ENCODE measurements at regions not wholly inside any gene's neighbourhood (a gene's known extent, or its start where the extent isn't known, plus 50 kb on each side); places are given as distances from the start of the nearest gene placed in this dataset.

DNA sequence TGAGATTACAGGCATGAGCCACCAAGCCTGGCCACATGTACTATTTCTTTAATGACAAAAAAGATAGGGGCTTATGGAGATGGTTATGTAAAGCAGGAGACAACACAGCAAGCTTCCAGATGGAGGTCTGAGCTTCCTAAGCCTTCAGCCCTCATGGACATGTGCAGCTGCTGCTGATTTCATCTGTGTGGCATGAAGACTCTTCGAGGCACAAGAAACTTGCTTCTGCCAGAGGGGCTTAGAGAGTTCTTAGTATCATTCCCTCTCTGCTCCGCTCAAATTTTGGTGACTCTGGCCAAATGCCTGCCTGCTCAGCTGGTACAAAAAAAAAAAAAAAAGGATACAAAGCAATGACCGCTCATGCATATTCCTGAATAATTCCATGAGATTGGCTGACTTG, 552.5 kb downstream of the TYW1 start:
- FAIRE-seq, result no peak
- DNase-seq (ENCODE audit: low read depth), result no peak
- Histone ChIP-seq H3K27me3 (ENCODE audit: control insufficient read depth, insufficient read depth, low read length) (no peaks in the 10 kb centered on the region), H3K4me3 (ENCODE audit: low read depth, low read length) (no peak overlapping the region), H3K36me3 (ENCODE audit: control insufficient read depth, insufficient read depth, low read length) (no peaks in the 10 kb centered on the region)
- TF ChIP-seq, protein P1, sequence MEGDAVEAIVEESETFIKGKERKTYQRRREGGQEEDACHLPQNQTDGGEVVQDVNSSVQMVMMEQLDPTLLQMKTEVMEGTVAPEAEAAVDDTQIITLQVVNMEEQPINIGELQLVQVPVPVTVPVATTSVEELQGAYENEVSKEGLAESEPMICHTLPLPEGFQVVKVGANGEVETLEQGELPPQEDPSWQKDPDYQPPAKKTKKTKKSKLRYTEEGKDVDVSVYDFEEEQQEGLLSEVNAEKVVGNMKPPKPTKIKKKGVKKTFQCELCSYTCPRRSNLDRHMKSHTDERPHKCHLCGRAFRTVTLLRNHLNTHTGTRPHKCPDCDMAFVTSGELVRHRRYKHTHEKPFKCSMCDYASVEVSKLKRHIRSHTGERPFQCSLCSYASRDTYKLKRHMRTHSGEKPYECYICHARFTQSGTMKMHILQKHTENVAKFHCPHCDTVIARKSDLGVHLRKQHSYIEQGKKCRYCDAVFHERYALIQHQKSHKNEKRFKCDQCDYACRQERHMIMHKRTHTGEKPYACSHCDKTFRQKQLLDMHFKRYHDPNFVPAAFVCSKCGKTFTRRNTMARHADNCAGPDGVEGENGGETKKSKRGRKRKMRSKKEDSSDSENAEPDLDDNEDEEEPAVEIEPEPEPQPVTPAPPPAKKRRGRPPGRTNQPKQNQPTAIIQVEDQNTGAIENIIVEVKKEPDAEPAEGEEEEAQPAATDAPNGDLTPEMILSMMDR (IDR thresholded peaks at IDR 0.05; ENCODE audit: insufficient read depth, low read length, severe bottlenecking), result no peak

DNA sequence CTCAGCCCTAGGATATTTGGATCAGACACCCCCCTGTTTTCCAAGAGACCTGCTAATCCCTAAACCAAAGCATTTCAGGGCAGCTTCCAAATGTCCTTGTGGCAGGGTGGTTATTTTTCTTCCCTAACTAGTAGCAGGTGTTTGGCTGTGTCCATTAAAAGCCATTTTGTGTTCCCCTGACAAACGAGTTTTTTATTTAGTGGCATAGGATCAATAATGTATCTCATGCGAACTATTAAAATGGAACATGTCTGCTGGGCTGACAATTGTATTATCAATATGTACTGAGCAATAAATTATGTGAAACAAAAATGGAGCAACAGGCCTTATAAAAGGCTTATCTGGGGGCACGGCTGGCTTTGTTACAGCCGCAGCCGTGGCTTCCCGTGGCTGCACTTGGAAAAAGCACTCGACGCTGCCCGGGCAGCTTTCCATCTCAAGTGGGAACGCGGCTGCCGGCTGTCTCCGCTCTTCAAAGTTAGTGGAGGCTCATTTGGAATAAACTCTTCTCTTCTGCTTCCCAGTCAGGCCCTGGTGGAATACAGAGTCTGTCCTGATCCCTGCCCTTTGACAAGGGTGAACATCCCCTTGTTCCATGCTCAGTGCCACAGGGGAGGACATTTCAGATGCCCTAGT, 554.3 kb downstream of the TYW1 start:
- no peak for FAIRE-seq
- DNase-seq (ENCODE audit: low read depth), result no peak
- H3K27me3 ChIP-seq (ENCODE audit: control insufficient read depth, insufficient read depth, low read length), result no peaks in the 10 kb centered on the region
- TF ChIP-seq, protein P1 (IDR thresholded peaks at IDR 0.05; ENCODE audit: insufficient read depth, low read length, severe bottlenecking), result no peak
- H3K4me3 ChIP-seq (ENCODE audit: low read depth, low read length), result no peak overlapping the region
- no peaks in the 10 kb centered on the region for H3K36me3 ChIP-seq (ENCODE audit: control insufficient read depth, insufficient read depth, low read length)

GRCh38 chr7:67552738-67553137, 556.1 kb downstream of the TYW1 start:
- no peak overlapping the region for H3K4me3 ChIP-seq (ENCODE audit: low read depth, low read length)
- FAIRE-seq (no peak), DNase-seq (ENCODE audit: low read depth) (no peak)
- no peaks in the 10 kb centered on the region for H3K36me3 ChIP-seq (ENCODE audit: control insufficient read depth, insufficient read depth, low read length)
- TF ChIP-seq, protein P1 (IDR thresholded peaks at IDR 0.05; ENCODE audit: insufficient read depth, low read length, severe bottlenecking), result no peak
- H3K27me3 ChIP-seq (ENCODE audit: control insufficient read depth, insufficient read depth, low read length), result no peaks in the 10 kb centered on the region

DNA sequence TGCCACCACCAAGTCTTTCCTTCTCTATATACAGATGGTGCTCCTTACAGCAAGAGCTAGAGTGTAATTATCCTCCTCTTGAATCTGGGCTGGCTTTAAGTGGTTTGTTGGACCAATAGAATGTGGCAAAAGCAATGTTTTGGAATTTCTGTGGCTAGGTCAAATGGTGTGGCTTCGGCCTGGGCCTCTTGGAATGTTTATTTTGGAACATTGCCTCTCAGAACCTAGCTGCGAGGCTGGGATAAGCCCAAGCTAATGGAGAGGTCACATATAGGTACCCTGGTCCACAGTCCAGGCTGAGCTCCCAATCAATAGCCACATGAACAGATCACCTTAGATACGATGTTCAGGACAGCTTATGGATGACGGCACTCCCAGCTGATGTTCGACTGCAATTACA, 556.7 kb downstream of the TYW1 start:
- no peaks in the 10 kb centered on the region for H3K36me3 ChIP-seq (ENCODE audit: control insufficient read depth, insufficient read depth, low read length)
- no peak for FAIRE-seq
- TF ChIP-seq, protein P1 (IDR thresholded peaks at IDR 0.05; ENCODE audit: insufficient read depth, low read length, severe bottlenecking), result no peak

DNA sequence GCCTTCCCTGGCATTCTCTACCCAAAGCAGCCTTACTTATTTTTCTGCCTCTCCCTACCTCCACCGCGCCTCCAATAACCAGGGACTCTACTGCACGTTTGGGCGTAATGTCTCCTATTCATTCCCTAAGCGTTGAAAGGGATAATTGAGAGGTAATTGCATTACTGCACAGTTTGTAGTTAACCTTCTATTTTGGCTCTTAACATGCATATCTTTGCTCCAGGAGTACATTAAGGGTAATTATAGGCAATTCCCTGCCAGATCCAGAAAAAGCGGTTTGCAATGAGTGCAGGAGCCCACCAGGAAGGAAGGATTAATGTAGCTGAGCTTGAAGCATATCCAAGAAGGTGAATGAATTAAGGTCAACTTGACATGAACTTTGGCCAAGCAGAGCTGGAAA, 558.4 kb downstream of the TYW1 start:
- no peaks in the 10 kb centered on the region for H3K36me3 ChIP-seq (ENCODE audit: control insufficient read depth, insufficient read depth, low read length)
- TF ChIP-seq, protein P1 (IDR thresholded peaks at IDR 0.05; ENCODE audit: insufficient read depth, low read length, severe bottlenecking), result no peak
- no peaks in the 10 kb centered on the region for H3K27me3 ChIP-seq (ENCODE audit: control insufficient read depth, insufficient read depth, low read length)
- DNase-seq (ENCODE audit: low read depth) (no peak), FAIRE-seq (no peak)
- no peak overlapping the region for H3K4me3 ChIP-seq (ENCODE audit: low read depth, low read length)

More for the DNA sequence above, 556.7 kb downstream of the TYW1 start:
- DNase-seq (ENCODE audit: low read depth), result no peak
- no peak overlapping the region for H3K4me3 ChIP-seq (ENCODE audit: low read depth, low read length)
- H3K27me3 ChIP-seq (ENCODE audit: control insufficient read depth, insufficient read depth, low read length), result no peaks in the 10 kb centered on the region

- H3K36me3 ChIP-seq (ENCODE audit: control insufficient read depth, insufficient read depth, low read length), result no peaks in the 10 kb centered on the region
- H3K27me3 ChIP-seq (ENCODE audit: control insufficient read depth, insufficient read depth, low read length), result no peaks in the 10 kb centered on the region
- FAIRE-seq, result no peak
- no peak overlapping the region for H3K4me3 ChIP-seq (ENCODE audit: low read depth, low read length)
- TF ChIP-seq, protein P1 (IDR thresholded peaks at IDR 0.05; ENCODE audit: insufficient read depth, low read length, severe bottlenecking), result no peak
- DNase-seq (ENCODE audit: low read depth), result no peak
These were observed 568.3 kb downstream of the TYW1 start for GRCh38 chr7:67564959-67565358.
